ENCODE measurements at regions not wholly inside any gene's neighbourhood (a gene's known extent, or its start where the extent isn't known, plus 50 kb on each side); places are given as distances from the start of the nearest gene placed in this dataset.

DNA sequence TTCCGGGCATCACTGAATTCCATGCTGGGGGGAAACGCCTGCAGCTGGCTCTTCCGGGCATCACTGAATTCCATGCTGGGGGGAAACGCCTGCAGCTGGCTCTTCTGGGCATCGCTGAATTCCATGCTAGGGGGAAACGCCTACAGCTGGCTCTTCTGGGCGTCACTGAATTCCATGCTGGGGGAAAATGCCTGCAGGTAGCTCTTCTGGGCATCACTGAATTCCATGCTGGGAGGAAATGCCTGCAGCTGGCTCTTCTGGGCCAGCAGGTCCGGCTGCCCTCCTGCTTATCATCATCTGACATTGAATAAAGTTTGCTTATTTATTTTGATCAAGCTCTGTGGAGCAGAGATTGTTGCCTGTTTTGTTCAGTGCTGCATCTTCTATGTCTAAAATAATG lies 355.1 kb downstream of the SMOC2 start:
- TF ChIP-seq, protein P1, sequence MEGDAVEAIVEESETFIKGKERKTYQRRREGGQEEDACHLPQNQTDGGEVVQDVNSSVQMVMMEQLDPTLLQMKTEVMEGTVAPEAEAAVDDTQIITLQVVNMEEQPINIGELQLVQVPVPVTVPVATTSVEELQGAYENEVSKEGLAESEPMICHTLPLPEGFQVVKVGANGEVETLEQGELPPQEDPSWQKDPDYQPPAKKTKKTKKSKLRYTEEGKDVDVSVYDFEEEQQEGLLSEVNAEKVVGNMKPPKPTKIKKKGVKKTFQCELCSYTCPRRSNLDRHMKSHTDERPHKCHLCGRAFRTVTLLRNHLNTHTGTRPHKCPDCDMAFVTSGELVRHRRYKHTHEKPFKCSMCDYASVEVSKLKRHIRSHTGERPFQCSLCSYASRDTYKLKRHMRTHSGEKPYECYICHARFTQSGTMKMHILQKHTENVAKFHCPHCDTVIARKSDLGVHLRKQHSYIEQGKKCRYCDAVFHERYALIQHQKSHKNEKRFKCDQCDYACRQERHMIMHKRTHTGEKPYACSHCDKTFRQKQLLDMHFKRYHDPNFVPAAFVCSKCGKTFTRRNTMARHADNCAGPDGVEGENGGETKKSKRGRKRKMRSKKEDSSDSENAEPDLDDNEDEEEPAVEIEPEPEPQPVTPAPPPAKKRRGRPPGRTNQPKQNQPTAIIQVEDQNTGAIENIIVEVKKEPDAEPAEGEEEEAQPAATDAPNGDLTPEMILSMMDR (IDR thresholded peaks at IDR 0.05) = no peak
- TF ChIP-seq POLR2A (IDR thresholded peaks at IDR 0.05) = no peak
